Left colon (tissue), 2 donors: ENCODE measurements at regions not wholly inside any gene's neighbourhood (a gene's known extent, or its start where the extent isn't known, plus 50 kb on each side); places are given as distances from the start of the nearest gene placed in this dataset.
"Not testable (repeated sequence)": the region's sequence is repeated elsewhere in the genome, so short reads cannot be mapped to it uniquely, and the experiment has no call there.

Source experiments
- ATAC-seq: fragments of 200-7000 bp; cut with Tn5 transposase; one replicate; pipeline ENCODE4 v1.9.1; 2020; ENCODE audit warnings: mild to moderate bottlenecking, moderate library complexity
- DNase-seq, 2 donors: peaks; one replicate each; pipeline ENCODE4 v3.0.0-alpha.2; 2020
- intact Hi-C, 2 donors: fragments of 100-400 bp; cut with DNase I in 1 of 2; cut with micrococcal nuclease in 1 of 2; formaldehyde crosslinking; loops; one replicate each; pipeline versions ENCODE4 v1.11.2 to v1.14.0; 2022; cut with DNase I, micrococcal nuclease
- donor health status: DM: no; HTN: no; CAD: no.
- donor health status: DM: yes; HTN: yes; CAD: no.

DNA sequence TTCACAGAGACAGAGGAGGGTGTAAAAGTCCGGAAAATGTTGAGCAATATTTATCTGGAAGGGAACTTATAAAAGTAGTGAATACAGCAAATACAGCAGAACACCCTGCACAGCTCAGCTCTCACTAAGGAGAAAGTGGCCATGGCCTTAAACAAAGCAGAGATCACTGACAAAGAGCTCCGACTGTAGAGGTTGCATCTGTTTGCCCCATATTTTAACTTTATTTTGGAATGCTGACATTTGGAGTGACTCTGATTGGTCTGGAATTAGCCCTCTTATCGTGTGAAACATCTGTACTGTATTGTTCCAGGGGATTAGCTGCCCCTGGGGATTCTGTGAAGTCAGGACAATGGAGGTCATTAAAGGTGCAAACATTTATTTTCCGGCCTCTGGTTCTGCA lies 1275.7 kb upstream of the FLRT2 start:
- intact Hi-C loops, result no loop called here
- DNase-seq (no peak), ATAC-seq (no peak)

DNA sequence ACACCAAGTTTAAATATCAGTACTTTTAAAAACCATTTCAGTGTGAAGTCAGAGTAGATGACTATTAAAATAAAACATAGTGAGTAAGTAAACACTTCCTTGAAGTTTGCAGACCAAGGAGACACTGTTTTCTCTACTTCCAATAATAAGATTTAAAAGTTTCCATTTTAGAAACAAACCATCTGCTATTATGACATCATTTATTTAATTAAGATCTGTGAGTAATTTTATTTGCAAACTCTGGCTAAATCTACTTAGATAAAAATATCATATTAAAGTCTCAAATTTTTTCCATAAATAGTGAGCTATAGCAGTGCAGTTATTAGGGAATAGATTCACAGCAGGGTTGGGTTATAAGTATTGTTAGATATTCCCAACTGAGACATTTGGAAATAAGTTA lies 1267.0 kb upstream of the FLRT2 start:
- DNase-seq, result no peak
- no peak for ATAC-seq
- intact Hi-C loops, result no loop called here

DNA sequence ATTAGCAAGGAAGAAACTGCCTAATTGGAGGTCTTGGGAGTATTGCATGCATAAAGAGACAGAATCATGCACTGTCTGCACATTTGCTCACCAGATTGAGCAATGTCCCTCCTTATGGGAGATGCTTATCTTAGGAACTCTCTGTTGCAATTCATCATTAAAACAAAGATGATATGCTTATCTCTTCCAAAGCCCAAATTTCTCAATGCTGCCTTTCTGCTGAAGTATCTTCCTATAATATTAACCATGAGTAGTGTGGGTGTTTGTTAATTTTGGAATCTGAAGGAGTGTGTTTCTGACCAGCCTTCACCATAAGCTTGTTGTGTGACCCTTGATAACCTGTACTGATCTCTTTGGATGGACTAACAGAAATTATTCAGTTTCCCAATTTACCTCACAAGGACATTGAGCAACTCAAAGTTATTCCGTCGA lies 1257.6 kb upstream of the FLRT2 start:
- DNase-seq, result no peak
- ATAC-seq, result no peak
- intact Hi-C loops, result no loop called here

DNA sequence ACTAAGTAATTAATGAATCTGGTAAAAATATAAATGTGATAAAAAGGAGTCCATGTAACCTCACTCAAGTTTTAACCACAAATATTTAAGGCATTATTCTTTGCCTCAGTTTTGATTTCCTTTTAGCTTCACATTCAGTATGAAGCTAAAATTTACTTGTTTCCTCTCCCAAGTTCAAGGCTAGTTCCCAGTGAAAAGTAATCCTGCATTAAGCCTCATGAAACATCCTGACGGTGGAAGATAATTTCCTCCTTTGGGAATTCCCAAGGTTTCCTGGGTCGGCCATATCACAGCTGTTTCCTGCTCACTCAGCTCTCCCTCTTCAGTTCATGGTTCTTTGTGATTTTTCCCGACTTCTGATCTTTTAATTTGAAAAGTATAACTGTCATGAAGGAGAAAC lies 1256.8 kb upstream of the FLRT2 start:
- no peak for ATAC-seq
- no peak for DNase-seq
- intact Hi-C loops, result no loop called here

DNA sequence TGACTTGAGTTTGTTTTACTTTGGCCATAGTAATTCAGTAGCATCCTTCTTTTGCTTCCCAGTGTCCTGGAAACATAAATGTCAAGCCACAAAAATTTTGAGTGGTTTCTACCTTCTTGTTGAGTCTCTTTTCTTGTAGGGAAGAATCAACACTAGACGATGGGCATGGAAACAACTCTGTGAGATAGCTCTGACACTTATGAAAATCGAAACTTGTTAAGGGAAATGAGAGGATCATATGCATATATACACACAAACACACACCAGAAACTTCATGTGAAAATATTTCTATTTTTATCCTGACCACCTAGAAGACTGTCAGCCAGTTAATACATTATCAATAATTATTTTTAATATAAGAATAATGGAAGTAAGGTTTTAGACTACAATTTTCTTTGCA lies 1247.3 kb upstream of the FLRT2 start:
- ATAC-seq, result no peak
- no peak for DNase-seq
- intact Hi-C loops, result no loop called here

DNA sequence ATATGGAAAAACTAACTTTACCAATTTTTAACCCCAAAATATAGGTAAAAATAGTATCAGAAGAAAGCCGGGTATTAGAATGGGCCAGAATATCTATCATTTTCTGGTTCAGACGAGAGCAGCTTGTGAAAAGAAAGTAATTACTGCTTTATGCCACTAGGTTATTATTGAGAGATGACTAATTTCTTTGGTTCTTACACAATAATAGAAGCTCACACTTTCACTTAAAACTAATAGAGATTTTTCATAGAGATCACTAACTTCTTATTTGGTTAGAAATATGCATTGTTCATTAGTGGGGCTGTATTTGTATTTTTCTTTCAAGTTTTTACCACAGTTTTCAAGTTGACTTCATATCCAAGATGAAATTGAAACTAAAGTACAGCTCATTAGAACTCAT lies 1241.2 kb upstream of the FLRT2 start:
- no peak for ATAC-seq
- DNase-seq, result no peak
- intact Hi-C loops, result no loop called here

DNA sequence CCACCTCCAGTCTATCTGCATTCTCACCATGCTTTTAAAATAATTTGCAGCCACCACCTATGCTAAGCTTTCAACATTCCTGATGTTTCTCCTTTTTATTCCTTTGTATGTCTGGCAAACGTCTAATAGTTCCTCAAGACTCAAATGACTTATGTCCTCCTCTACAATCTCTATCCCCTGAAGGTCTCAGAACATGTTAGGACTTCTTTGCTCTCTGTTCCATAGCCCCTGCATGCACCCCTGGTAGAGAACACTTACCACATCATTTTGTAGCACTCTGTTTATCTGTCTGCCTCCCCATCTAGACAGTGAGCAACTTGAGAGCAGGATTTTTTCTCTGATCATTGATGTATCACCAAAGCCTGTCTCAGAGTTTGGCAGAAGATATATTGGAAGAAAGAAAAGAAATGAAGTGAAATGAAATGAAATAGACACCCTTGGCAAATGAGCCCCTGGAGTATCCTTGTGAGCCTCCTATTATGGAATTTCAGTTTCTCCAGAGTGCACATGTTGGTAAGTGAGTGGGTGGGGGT lies 1231.2 kb upstream of the FLRT2 start:
- ATAC-seq, result no peak

DNA sequence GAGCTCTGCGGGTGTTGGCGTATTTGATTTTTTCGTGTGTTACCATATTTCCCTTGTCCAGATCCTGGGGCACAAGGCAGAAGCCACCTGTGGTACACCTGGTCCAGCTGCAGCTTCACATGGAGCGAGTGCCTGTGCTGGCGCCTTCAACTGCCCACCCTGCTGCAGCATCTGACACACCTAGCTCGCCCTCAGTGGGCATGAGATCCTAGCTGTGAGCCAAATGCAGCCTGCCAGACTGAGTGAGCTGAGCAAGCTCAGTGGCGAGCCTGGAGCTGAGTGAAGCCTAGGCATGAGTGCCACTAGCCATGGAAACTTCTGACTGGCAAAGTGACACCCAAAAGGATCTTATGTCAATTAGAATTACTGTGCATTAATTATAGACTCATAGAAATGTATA lies 1226.8 kb upstream of the FLRT2 start:
- DNase-seq (no peak), ATAC-seq (no peak)
- intact Hi-C loops, result no loop called here

More for the DNA sequence above, 1231.2 kb upstream of the FLRT2 start:
- no peak for DNase-seq
- intact Hi-C loops, result no loop called here

DNA sequence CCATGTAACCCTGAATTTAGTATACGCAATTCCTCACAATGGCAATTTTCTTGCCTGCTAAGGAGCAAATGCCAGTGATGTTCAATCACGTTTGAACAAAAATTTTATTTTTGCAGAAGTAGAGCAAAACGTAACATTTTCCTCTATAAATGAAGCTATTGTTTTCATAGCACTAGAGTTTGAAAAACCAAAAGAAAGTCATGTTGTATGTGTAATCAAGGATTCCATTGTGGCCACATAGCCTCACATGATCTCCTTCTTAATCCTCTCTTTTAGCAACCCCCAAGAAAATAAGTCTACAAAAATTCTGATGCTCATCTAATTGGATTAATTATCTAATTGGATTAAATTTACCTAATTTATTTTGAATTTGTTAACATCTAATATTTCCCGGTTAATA lies 1217.4 kb upstream of the FLRT2 start:
- DNase-seq (no peak), ATAC-seq (no peak)
- intact Hi-C loops, result no loop called here

DNA sequence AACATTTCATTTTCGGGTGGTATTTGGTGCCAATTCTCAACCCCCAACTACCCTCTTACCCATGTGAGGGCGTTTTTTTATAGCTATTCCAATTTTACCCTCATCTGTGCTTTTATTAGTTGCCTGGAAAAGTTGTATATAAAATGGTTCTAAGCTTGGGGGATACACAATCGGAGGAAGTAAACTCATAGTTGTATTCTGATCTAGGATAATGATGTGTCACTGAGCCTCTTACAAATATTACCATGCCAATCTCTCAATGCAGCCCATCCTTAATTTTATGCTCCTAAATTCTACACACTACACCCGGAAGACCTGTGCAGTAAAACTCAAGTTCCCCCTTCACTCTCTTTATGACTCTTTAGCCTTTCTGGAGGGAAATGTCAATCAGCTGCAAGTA lies 1206.5 kb upstream of the FLRT2 start:
- DNase-seq (no peak), ATAC-seq (no peak)
- intact Hi-C loops, result no loop called here

DNA sequence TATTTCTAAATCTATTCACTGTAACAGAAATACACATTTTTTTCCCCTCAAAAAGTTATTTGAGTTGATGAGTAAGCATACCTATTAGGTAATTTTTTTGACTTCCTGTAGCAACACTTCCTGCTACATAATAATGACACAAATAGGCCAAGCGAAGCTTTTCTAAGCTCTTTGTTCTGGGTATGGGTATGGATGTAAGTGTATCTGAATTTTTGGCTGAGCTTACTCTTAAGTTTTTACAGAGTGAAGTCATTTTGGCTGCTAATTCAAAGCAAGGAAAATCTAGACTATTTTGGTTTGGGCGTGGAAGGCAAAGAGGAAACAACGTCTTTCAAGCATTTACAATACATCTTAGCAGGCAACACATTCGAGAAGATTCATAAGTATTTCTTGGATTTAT lies 1206.0 kb upstream of the FLRT2 start:
- no peak for DNase-seq
- no peak for ATAC-seq
- intact Hi-C loops, result no loop called here

DNA sequence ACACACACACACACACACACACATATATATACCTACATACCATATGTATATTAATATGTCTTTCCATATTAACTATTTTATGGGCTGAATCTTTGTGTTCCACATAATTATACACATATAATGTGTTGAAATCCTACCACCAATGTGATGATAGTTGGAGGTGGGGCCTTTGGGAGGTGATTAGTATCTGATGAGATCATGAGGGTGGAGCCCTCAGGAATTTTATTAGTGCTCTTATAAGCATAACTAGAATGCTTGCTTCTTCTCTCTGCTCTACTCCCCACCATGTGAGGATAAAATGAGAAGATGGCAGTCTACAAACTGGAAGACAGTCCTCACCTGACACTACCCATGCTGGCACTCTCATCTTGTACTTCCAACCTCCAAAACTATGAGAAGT lies 1193.5 kb upstream of the FLRT2 start:
- intact Hi-C loops, result no loop called here
- ATAC-seq, result no peak
- DNase-seq, result no peak

DNA sequence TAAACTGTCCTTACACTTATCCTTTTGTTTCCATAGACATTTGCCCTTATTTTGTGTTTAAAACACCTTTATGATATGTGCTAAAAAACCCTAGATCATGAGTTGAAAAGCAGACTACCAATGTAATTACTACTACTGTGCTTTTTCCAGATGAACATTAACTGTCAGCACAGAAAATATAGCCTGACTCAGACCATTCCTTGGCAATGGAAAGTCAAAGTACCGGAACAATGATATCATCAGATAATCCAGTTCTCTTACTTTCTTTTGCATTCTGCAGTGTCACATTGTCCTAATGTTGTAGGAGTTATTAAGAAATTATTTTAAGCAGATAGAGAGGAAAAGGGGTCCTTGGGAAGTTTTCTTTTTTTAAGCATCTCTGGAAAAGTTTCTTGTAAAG lies 1189.0 kb upstream of the FLRT2 start:
- intact Hi-C loops, result no loop called here
- DNase-seq, result no peak
- ATAC-seq, result no peak

DNA sequence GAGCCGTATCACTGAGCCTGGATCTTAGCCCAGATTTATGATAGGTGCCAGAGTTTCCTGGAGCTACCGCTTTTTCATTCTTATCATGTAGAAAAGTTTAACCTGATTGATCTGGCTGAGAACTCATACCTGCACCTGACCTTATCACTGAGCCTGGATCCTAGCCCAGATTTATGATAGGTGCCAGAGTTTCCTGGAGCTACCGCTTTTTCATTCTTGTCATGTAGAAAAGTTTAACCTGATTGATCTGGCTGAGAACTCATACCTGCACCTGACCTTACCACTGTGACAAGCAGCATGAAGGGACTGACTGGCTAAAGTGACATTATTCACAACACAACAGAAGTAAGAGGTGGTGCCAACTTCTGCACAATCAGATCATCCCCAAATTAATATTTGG lies 1188.1 kb upstream of the FLRT2 start:
- intact Hi-C loops, DNase-seq, ATAC-seq: not testable (repeated sequence)

DNA sequence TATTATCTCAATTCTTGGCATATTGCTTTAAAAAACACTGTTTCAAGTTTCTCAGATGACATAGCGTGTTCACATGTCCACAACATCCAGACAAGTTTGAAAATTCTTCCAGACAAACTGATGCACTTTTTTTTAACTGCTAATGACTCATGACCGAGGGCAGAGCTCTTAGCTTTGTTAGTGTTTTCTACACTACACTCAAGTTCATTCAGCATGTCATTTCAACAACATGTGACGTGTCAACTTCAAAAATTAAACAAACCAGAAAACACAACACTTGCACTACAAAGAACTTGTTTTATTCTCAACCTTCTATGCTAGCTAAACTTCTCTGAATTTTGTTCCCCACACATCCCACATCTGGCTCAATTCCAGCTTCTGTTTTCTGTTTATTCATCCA lies 1186.3 kb upstream of the FLRT2 start:
- intact Hi-C loops, result no loop called here
- DNase-seq (no peak), ATAC-seq (no peak)

DNA sequence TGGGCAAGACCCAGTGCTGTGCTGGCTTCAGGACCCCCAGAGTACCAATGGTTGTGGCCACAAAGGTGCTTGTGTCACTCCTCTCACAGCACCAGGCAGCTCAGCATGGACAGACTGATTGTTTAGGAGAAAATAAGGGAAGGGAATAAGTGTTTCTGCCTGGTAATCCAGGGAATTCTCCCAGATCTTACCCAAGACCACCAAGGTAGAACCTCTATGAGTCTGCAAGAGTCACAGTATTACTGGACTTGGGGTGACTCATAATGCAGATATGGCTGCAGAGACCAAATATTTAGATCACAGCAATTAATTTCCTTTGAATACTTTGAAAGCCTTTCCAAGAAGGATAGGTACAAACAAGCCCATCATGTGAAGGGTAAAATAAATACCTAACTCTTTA lies 1178.3 kb upstream of the FLRT2 start:
- intact Hi-C loops, result no loop called here
- no peak for DNase-seq
- ATAC-seq, result no peak

DNA sequence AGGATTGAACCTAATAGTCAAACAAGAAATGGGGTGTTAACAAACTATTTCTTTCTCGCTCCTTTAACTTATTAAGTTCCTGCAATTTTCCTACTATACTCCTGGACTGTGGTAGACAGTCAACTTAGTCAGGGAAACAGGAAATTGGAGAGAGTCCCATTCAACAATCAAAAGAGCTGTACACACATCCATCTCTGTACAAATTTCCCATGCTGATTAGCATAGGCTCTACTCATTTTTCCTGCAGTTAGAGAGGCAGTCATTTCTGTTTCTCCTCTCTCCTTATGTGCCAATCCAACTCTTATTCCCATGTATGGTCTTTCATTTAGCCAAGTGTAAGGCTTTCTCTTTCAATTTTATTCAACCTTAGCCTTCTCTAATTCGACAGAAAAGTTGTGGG lies 1168.5 kb upstream of the FLRT2 start:
- intact Hi-C loops, result no loop called here
- DNase-seq (no peak), ATAC-seq (no peak)

DNA sequence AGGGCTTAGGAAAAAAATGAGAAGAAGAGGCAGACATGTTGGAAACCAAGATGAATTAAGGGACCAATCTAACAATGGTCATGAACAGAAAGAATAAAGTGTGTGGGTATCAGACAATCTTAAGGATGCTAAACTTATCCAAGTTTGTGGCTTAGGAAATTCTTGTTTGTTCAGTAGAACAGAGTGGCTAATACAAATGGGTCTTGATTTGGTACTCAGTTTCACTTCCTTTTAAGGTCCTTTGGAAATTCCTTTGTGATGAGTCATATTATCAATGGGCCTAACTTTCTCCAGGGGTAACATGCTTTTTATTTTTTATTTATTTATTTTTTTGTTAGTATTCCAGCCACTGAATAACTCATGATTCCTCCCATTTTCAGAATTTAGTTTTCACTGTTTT lies 1154.7 kb upstream of the FLRT2 start:
- intact Hi-C loops, result no loop called here
- DNase-seq, result no peak
- ATAC-seq, result no peak

DNA sequence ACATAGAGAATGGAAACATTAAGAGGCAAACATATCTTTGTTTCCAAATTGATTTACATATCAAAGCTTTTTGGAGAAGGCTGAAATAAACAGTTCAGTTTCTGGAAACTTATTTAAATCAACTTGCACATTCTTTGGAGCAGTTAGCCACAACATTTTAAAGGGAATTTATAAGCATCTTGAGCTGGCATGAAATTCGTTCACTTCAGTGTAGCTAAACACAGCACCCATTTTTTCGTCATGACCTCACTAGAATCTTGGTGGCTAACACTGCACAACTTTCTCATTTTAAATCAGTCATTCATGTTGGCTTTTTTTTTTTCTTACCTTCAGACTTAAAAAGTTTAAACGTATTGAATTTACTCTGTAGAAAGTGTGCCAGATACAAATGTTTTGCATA lies 1139.9 kb upstream of the FLRT2 start:
- DNase-seq (no peak), ATAC-seq (no peak)
- intact Hi-C loops, result no loop called here

DNA sequence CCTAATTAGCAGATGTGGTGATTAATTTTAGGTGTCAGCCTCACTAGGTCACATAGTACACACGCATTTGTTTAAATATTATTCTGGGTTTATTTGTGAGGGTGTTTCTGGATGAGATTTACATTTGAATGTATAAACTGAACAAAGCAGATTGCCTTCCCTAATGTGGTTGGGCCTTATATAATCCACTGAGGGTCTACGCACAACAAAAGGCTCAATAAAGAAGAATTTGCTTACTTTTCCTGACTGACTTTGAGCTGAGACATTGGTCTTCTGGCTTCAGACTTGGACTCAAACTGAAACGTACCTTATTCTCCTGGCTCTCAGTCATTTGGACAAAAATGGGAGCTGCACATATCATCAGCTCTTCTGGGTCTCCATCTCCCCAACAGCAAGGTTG lies 1132.3 kb upstream of the FLRT2 start:
- intact Hi-C loops, result no loop called here
- DNase-seq (no peak), ATAC-seq (no peak)

DNA sequence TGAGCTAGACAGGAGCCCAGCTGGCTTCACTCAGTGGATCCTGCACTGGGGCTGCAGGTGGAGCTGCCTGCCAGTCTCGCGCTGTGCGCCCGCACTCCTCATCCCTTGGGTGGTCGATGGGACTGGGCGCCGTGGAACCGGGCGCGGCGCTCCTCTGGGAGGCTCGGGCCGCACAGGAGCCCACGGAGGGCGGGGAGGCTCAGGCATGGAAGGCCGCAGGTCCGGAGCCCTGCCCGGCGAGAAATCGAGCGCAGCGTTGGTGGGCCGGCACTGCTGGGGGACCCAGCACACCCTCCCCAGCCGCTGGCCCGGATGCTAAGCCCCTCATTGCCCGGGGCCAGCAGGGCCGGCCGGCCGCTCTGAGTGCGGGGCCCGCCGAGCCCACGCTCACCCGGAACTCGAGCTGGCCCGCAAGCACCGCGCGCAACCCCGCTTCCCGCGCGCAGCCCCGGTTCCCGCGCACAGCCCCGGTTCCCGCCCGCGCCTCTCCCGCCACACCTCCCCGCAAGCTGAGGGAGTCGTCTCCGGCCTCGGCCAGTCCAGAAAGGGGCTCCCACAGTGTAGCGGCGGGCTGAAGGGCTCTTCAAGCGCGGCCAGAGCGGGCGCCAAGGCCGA lies 1130.5 kb upstream of the FLRT2 start:
- no peak for DNase-seq
- no peak for ATAC-seq
- intact Hi-C loops, result no loop called here

DNA sequence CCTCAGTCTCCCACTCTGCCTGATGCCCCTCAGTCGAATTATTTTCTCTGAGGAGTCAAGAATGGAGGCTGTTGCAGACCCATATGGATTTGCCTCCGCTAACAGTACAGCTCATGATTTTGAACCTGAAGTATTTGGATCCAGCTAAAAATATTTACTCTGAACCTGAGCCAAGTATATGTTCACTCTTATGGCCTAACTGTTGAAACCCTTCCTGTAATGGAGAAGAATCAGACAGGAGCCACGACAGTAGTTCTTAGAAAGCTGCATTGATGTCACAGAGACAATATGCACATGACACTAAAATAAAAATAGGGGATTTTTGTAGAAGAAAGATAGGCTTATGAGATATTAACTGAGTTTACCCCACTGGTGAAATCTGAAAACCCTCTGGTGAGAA lies 1128.3 kb upstream of the FLRT2 start:
- intact Hi-C loops, result no loop called here
- no peak for ATAC-seq
- no peak for DNase-seq
